ENCODE measurements at regions not wholly inside any gene's neighbourhood (a gene's known extent, or its start where the extent isn't known, plus 50 kb on each side); places are given as distances from the start of the nearest gene placed in this dataset.

- no peak overlapping the region for H3K4me2 ChIP-seq (ENCODE audit: low read length)
- no peak overlapping the region for H2BK12ac ChIP-seq (ENCODE audit: low read length)
- no peaks in the 10 kb centered on the region for H3K79me2 ChIP-seq (ENCODE audit: control insufficient read depth, insufficient read depth, low read length, poor library complexity)
- DNase-seq, result no peak
- H4K8ac ChIP-seq (ENCODE audit: low read depth, low read length), result no peak overlapping the region
- H3K23ac ChIP-seq (ENCODE audit: low read length), result no peak overlapping the region
- no peaks in the 10 kb centered on the region for H3K27me3 ChIP-seq (ENCODE audit: insufficient read depth, low read length)
- no peak overlapping the region for H3K9ac ChIP-seq (ENCODE audit: low read length)
- no CpG with 5 or more reads among the region's 1 CpG for WGBS (ENCODE audit: extremely low coverage, insufficient coverage, insufficient read length)
- H3K27ac ChIP-seq (ENCODE audit: low read depth, low read length), result no peak overlapping the region
- H4K12ac ChIP-seq (ENCODE audit: low read depth, low read length), result no peak overlapping the region
- H3K4ac ChIP-seq (ENCODE audit: low read depth, low read length), result no peak overlapping the region
- no peaks in the 10 kb centered on the region for H3K9me3 ChIP-seq (ENCODE audit: insufficient read depth, low read depth, low read length)
- no peak overlapping the region for H2AK5ac ChIP-seq (ENCODE audit: low read length)
- H3K18ac ChIP-seq (ENCODE audit: low read length), result no peak overlapping the region
- H3K79me1 ChIP-seq (ENCODE audit: low read length), result no peaks in the 10 kb centered on the region
- no peak overlapping the region for H2AFZ ChIP-seq (ENCODE audit: insufficient read depth, low read length, poor library complexity)
- no peaks in the 10 kb centered on the region for H3K36me3 ChIP-seq (ENCODE audit: control insufficient read depth in 1 of 2, insufficient read depth in 2 of 2, low read length in 2 of 2)
- H2BK5ac ChIP-seq (ENCODE audit: low read depth, low read length, poor library complexity), result no peak overlapping the region
- H2BK120ac ChIP-seq (ENCODE audit: insufficient read depth, low read length, poor library complexity), result no peak overlapping the region
- no peaks in the 10 kb centered on the region for H3K4me1 ChIP-seq (ENCODE audit: control insufficient read depth in 1 of 2, insufficient read depth in 2 of 2, low read length in 2 of 2)
- no peak overlapping the region for H4K91ac ChIP-seq (ENCODE audit: low read depth, low read length)
- H3K4me3 ChIP-seq (ENCODE audit: low read depth, low read length), result no peak overlapping the region
- no peak overlapping the region for H3K14ac ChIP-seq (ENCODE audit: low read length)
These were observed 135.5 kb downstream of the NMUR2 start for GRCh38 chr5:152269533-152269932.

GRCh38 chr5:152264645-152265254 is 140.3 kb downstream of the NMUR2 start:
- H3K27ac ChIP-seq (ENCODE audit: low read depth, low read length), result no peak overlapping the region
- no peak overlapping the region for H2AK5ac ChIP-seq (ENCODE audit: low read length)
- no peak overlapping the region for H3K9ac ChIP-seq (ENCODE audit: low read length)
- no peaks in the 10 kb centered on the region for H3K79me1 ChIP-seq (ENCODE audit: low read length)
- H3K79me2 ChIP-seq (ENCODE audit: control insufficient read depth, insufficient read depth, low read length, poor library complexity), result no peaks in the 10 kb centered on the region
- H2BK5ac ChIP-seq (ENCODE audit: low read depth, low read length, poor library complexity), result no peak overlapping the region
- no peak overlapping the region for H3K4me3 ChIP-seq (ENCODE audit: low read depth, low read length)
- no peak overlapping the region for H3K14ac ChIP-seq (ENCODE audit: low read length)
- DNase-seq, result no peak
- no peak overlapping the region for H4K12ac ChIP-seq (ENCODE audit: low read depth, low read length)
- H3K9me3 ChIP-seq (ENCODE audit: insufficient read depth, low read depth, low read length), result no peaks in the 10 kb centered on the region
- H3K18ac ChIP-seq (ENCODE audit: low read length), result no peak overlapping the region
- no peak overlapping the region for H3K4me2 ChIP-seq (ENCODE audit: low read length)
- no peaks in the 10 kb centered on the region for H3K27me3 ChIP-seq (ENCODE audit: insufficient read depth, low read length)
- H3K23ac ChIP-seq (ENCODE audit: low read length), result no peak overlapping the region
- no CpG with 5 or more reads among the region's 5 CpGs for WGBS (ENCODE audit: extremely low coverage, insufficient coverage, insufficient read length)
- H3K4me1 ChIP-seq (ENCODE audit: control insufficient read depth in 1 of 2, insufficient read depth in 2 of 2, low read length in 2 of 2), result no peaks in the 10 kb centered on the region
- H2AFZ ChIP-seq (ENCODE audit: insufficient read depth, low read length, poor library complexity), result no peak overlapping the region
- no peak overlapping the region for H3K4ac ChIP-seq (ENCODE audit: low read depth, low read length)
- H3K36me3 ChIP-seq (ENCODE audit: control insufficient read depth in 1 of 2, insufficient read depth in 2 of 2, low read length in 2 of 2), result no peaks in the 10 kb centered on the region
- H4K8ac ChIP-seq (ENCODE audit: low read depth, low read length), result no peak overlapping the region
- H4K91ac ChIP-seq (ENCODE audit: low read depth, low read length), result no peak overlapping the region
- no peak overlapping the region for H2BK120ac ChIP-seq (ENCODE audit: insufficient read depth, low read length, poor library complexity)
- H2BK12ac ChIP-seq (ENCODE audit: low read length), result no peak overlapping the region

- no peak overlapping the region for H3K23ac ChIP-seq (ENCODE audit: low read length)
- no peak for DNase-seq
- H2AFZ ChIP-seq (ENCODE audit: insufficient read depth, low read length, poor library complexity), result no peak overlapping the region
- no peaks in the 10 kb centered on the region for H3K36me3 ChIP-seq (ENCODE audit: control insufficient read depth in 1 of 2, insufficient read depth in 2 of 2, low read length in 2 of 2)
- no peak overlapping the region for H4K12ac ChIP-seq (ENCODE audit: low read depth, low read length)
- no peak overlapping the region for H3K27ac ChIP-seq (ENCODE audit: low read depth, low read length)
- H3K4me3 ChIP-seq (ENCODE audit: low read depth, low read length), result no peak overlapping the region
- H3K79me2 ChIP-seq (ENCODE audit: control insufficient read depth, insufficient read depth, low read length, poor library complexity), result no peaks in the 10 kb centered on the region
- H4K8ac ChIP-seq (ENCODE audit: low read depth, low read length), result no peak overlapping the region
- H2AK5ac ChIP-seq (ENCODE audit: low read length), result no peak overlapping the region
- no peak overlapping the region for H3K4me2 ChIP-seq (ENCODE audit: low read length)
- H3K79me1 ChIP-seq (ENCODE audit: low read length), result no peaks in the 10 kb centered on the region
- no peaks in the 10 kb centered on the region for H3K9me3 ChIP-seq (ENCODE audit: insufficient read depth, low read depth, low read length)
- H3K27me3 ChIP-seq (ENCODE audit: insufficient read depth, low read length), result no peaks in the 10 kb centered on the region
- no peak overlapping the region for H3K14ac ChIP-seq (ENCODE audit: low read length)
- no peak overlapping the region for H3K9ac ChIP-seq (ENCODE audit: low read length)
- no peak overlapping the region for H2BK120ac ChIP-seq (ENCODE audit: insufficient read depth, low read length, poor library complexity)
- WGBS (ENCODE audit: extremely low coverage, insufficient coverage, insufficient read length), result no CpG with 5 or more reads among the region's 4 CpGs
- no peaks in the 10 kb centered on the region for H3K4me1 ChIP-seq (ENCODE audit: control insufficient read depth in 1 of 2, insufficient read depth in 2 of 2, low read length in 2 of 2)
- no peak overlapping the region for H3K18ac ChIP-seq (ENCODE audit: low read length)
- H2BK5ac ChIP-seq (ENCODE audit: low read depth, low read length, poor library complexity), result no peak overlapping the region
- H3K4ac ChIP-seq (ENCODE audit: low read depth, low read length), result no peak overlapping the region
- no peak overlapping the region for H2BK12ac ChIP-seq (ENCODE audit: low read length)
- no peak overlapping the region for H4K91ac ChIP-seq (ENCODE audit: low read depth, low read length)
These were observed 142.4 kb downstream of the NMUR2 start for GRCh38 chr5:152262667-152263066.

- Histone ChIP-seq H3K4me2 (ENCODE audit: low read length) (no peak overlapping the region), H4K12ac (ENCODE audit: low read depth, low read length) (no peak overlapping the region), H3K23ac (ENCODE audit: low read length) (no peak overlapping the region), H3K36me3 (ENCODE audit: control insufficient read depth in 1 of 2, insufficient read depth in 2 of 2, low read length in 2 of 2) (no peaks in the 10 kb centered on the region), H3K79me1 (ENCODE audit: low read length) (no peaks in the 10 kb centered on the region), H3K9ac (ENCODE audit: low read length) (no peak overlapping the region), H2BK120ac (ENCODE audit: insufficient read depth, low read length, poor library complexity) (no peak overlapping the region), H4K8ac (ENCODE audit: low read depth, low read length) (no peak overlapping the region), H3K4ac (ENCODE audit: low read depth, low read length) (no peak overlapping the region), H3K4me3 (ENCODE audit: low read depth, low read length) (no peak overlapping the region), H3K4me1 (ENCODE audit: control insufficient read depth in 1 of 2, insufficient read depth in 2 of 2, low read length in 2 of 2) (no peaks in the 10 kb centered on the region), H3K27me3 (ENCODE audit: insufficient read depth, low read length) (no peaks in the 10 kb centered on the region), H3K79me2 (ENCODE audit: control insufficient read depth, insufficient read depth, low read length, poor library complexity) (no peaks in the 10 kb centered on the region), H3K27ac (ENCODE audit: low read depth, low read length) (no peak overlapping the region), H3K14ac (ENCODE audit: low read length) (no peak overlapping the region), H2BK5ac (ENCODE audit: low read depth, low read length, poor library complexity) (no peak overlapping the region), H3K18ac (ENCODE audit: low read length) (no peak overlapping the region), H2BK12ac (ENCODE audit: low read length) (no peak overlapping the region), H3K9me3 (ENCODE audit: insufficient read depth, low read depth, low read length) (no peaks in the 10 kb centered on the region), H2AK5ac (ENCODE audit: low read length) (no peak overlapping the region), H2AFZ (ENCODE audit: insufficient read depth, low read length, poor library complexity) (no peak overlapping the region), H4K91ac (ENCODE audit: low read depth, low read length) (no peak overlapping the region)
- WGBS (ENCODE audit: extremely low coverage, insufficient coverage, insufficient read length), result no CpG with 5 or more reads among the region's 7 CpGs
- DNase-seq, result no peak
These were observed 144.1 kb downstream of the NMUR2 start for GRCh38 chr5:152260940-152261339.

Measured in trophoblast cell (in vitro differentiated cells and primary cell).